CD4-positive, alpha-beta T cell (primary cell): ENCODE measurements at regions not wholly inside any gene's neighbourhood (a gene's known extent, or its start where the extent isn't known, plus 50 kb on each side); places are given as distances from the start of the nearest gene placed in this dataset.

Source experiments
- ATAC-seq: fragments of 200-7000 bp; cut with Tn5 transposase; one replicate; pipeline ENCODE4 v1.10.0; 2022; ENCODE audit warnings: mild to moderate bottlenecking; ENCODE audit not compliant: poor library complexity
- CTCF ChIA-PET: fragments of 350-600 bp; sonication (Branson Sonifier 250); formaldehyde crosslinking; loops from one replicate; lab custom pipeline; 2021; ENCODE audit warnings: antibody characterized with exemption, inconsistent platforms; lab: Charles Lee
- POLR2A ChIA-PET: fragments of 350-600 bp; sonication (Branson Sonifier 250); formaldehyde crosslinking; loops from one replicate; lab custom pipeline; 2021; ENCODE audit warnings: antibody characterized with exemption, inconsistent platforms; lab: Charles Lee
- DNase-seq, 14 experiments: peaks; one replicate each; pipeline ENCODE4 v3.0.0-alpha.2; 2013 to 2020; ENCODE audit warnings: mixed read lengths in 2 of 14
- H3K27ac ChIP-seq, 2 donors: one replicate each; pipeline versions ENCODE4 v1.5.1 to v1.7.0; 2013; ENCODE audit warnings: low read length in 2 of 2, low read depth in 1 of 2, mild to moderate bottlenecking in 1 of 2
- H3K27me3 ChIP-seq, 2 experiments: 1 replicate in 1 of 2; 2 replicates in 1 of 2; pipeline versions ENCODE4 v1.6.1 to v1.7.0; 2013; ENCODE audit warnings: low read length in 2 of 2, control low read depth in 1 of 2, mild to moderate bottlenecking in 1 of 2, moderate library complexity in 1 of 2; ENCODE audit not compliant: insufficient read depth in 2 of 2, control insufficient read depth in 1 of 2
- H3K36me3 ChIP-seq: one replicate; pipeline ENCODE4 v1.6.1; 2013; ENCODE audit warnings: low read length, control low read depth; ENCODE audit not compliant: insufficient read depth
- H3K4me1 ChIP-seq: one replicate; pipeline ENCODE4 v1.6.1; 2013; ENCODE audit warnings: low read length, control low read depth; ENCODE audit not compliant: insufficient read depth
- H3K4me3 ChIP-seq: one replicate; pipeline ENCODE4 v1.5.1; 2013; ENCODE audit warnings: mild to moderate bottlenecking, low read length, moderate library complexity
- H3K9me3 ChIP-seq, 2 experiments: 1 replicate in 1 of 2; 2 replicates in 1 of 2; pipeline versions ENCODE4 v1.6.1 to v1.7.0; 2013; ENCODE audit warnings: low read length in 2 of 2, mild to moderate bottlenecking in 2 of 2, control low read depth in 1 of 2, moderate library complexity in 1 of 2; ENCODE audit not compliant: control insufficient read depth in 1 of 2, insufficient read depth in 1 of 2
- H3K27ac Mint-ChIP-seq: one replicate; pipeline ENCODE4 v1.8.0; 2020; ENCODE audit warnings: mixed read lengths
- H3K27me3 Mint-ChIP-seq: one replicate; pipeline ENCODE4 v1.8.0; 2021; ENCODE audit warnings: mixed read lengths
- H3K36me3 Mint-ChIP-seq: one replicate; pipeline ENCODE4 v1.8.0; 2021; ENCODE audit warnings: low read depth, mixed read lengths
- H3K4me1 Mint-ChIP-seq: one replicate; pipeline ENCODE4 v1.8.0; 2021; ENCODE audit warnings: low read depth, mixed read lengths
- H3K4me3 Mint-ChIP-seq: one replicate; pipeline ENCODE4 v1.8.0; 2020; ENCODE audit warnings: mild to moderate bottlenecking, mixed read lengths
- H3K9me3 Mint-ChIP-seq: one replicate; pipeline ENCODE4 v1.8.0; 2020; ENCODE audit warnings: mixed read lengths
- CTCF ChIP-seq: fragments of 200-600 bp; IDR thresholded peaks from one replicate; pipeline ENCODE4 v1.8.0; 2022; ENCODE audit warnings: antibody characterized with exemption, mild to moderate bottlenecking
- intact Hi-C, 2 experiments: fragments of 100-400 bp; cut with DNase I in 1 of 2; cut with micrococcal nuclease in 1 of 2; formaldehyde crosslinking; loops; one replicate each; pipeline versions ENCODE4 v1.15.1 to v1.9.0; 2023 to 2025; cut with DNase I, micrococcal nuclease

- Histone ChIP-seq H3K27ac (no peak overlapping the region), H3K4me3 (no peak overlapping the region), H3K36me3 (no peaks in the 10 kb centered on the region), H3K27me3 (no peaks in the 10 kb centered on the region), H3K4me1 (no peaks in the 10 kb centered on the region), H3K9me3 (no peaks in the 10 kb centered on the region)
- no peaks in the 10 kb centered on the region for H3K36me3 Mint-ChIP-seq
- intact Hi-C loops, result no loop called here
- H3K4me3 Mint-ChIP-seq, result no peak overlapping the region
- no peak for ATAC-seq
- TF ChIP-seq CTCF, result no peak
- ChIA-PET CTCF (no interaction called here), POLR2A (no interaction called here)
- H3K9me3 Mint-ChIP-seq, result no peaks in the 10 kb centered on the region
- no peak for DNase-seq
- H3K27me3 Mint-ChIP-seq, result peaks cover 6% of the 10 kb centered on the region
- H3K4me1 Mint-ChIP-seq, result no peaks in the 10 kb centered on the region
- no peak overlapping the region for H3K27ac Mint-ChIP-seq
These were observed 958.8 kb upstream of the NR2F2 start for GRCh38 chr15:95371664-95372063.

- Mint-ChIP-seq H3K9me3 (no peaks in the 10 kb centered on the region), H3K4me3 (no peak overlapping the region), H3K4me1 (no peaks in the 10 kb centered on the region), H3K27ac (no peak overlapping the region), H3K27me3 (no peaks in the 10 kb centered on the region), H3K36me3 (no peaks in the 10 kb centered on the region)
- no peaks in the 10 kb centered on the region for H3K9me3 ChIP-seq
- H3K27ac ChIP-seq, result no peak overlapping the region
- no peaks in the 10 kb centered on the region for H3K36me3 ChIP-seq
- H3K4me3 ChIP-seq, result no peak overlapping the region
- ChIA-PET CTCF (interaction anchor here (1.1 kb wide), 1 partner anchor 9 kb away, joined by 3 read pairs; no protein-coding TSS in a partner anchor), POLR2A (no interaction called here)
- no peaks in the 10 kb centered on the region for H3K4me1 ChIP-seq
- no peak for TF ChIP-seq CTCF
- no peaks in the 10 kb centered on the region for H3K27me3 ChIP-seq
- DNase-seq (no peak), ATAC-seq (no peak)
- intact Hi-C loops, result loop anchor here in 1 of 2 experiments (5.0 kb wide), 1 partner anchor 38 kb away; no protein-coding TSS in a partner anchor
These were observed 955.2 kb upstream of the NR2F2 start for GRCh38 chr15:95375281-95375680.

GRCh38 chr15:95377258-95377852 lies 953.1 kb upstream of the NR2F2 start:
- no peak for DNase-seq
- ChIA-PET POLR2A (no interaction called here), CTCF (no interaction called here)
- Histone ChIP-seq H3K27me3 (no peaks in the 10 kb centered on the region), H3K27ac (no peak overlapping the region), H3K4me3 (no peak overlapping the region), H3K9me3 (no peaks in the 10 kb centered on the region), H3K4me1 (no peaks in the 10 kb centered on the region), H3K36me3 (no peaks in the 10 kb centered on the region)
- ATAC-seq, result no peak
- H3K9me3 Mint-ChIP-seq, result no peaks in the 10 kb centered on the region
- no peak overlapping the region for H3K4me3 Mint-ChIP-seq
- no peak for TF ChIP-seq CTCF
- H3K27ac Mint-ChIP-seq, result no peak overlapping the region
- intact Hi-C loops, result loop anchor here in 1 of 2 experiments (5.0 kb wide), 1 partner anchor 40 kb away; no protein-coding TSS in a partner anchor
- H3K36me3 Mint-ChIP-seq, result no peaks in the 10 kb centered on the region
- peaks cover 3% of the 10 kb centered on the region for H3K27me3 Mint-ChIP-seq
- H3K4me1 Mint-ChIP-seq, result no peaks in the 10 kb centered on the region
